ENCODE measurements at regions not wholly inside any gene's neighbourhood (a gene's known extent, or its start where the extent isn't known, plus 50 kb on each side); places are given as distances from the start of the nearest gene placed in this dataset.
"Not testable (repeated sequence)": the region's sequence is repeated elsewhere in the genome, so short reads cannot be mapped to it uniquely, and the experiment has no call there.

DNA sequence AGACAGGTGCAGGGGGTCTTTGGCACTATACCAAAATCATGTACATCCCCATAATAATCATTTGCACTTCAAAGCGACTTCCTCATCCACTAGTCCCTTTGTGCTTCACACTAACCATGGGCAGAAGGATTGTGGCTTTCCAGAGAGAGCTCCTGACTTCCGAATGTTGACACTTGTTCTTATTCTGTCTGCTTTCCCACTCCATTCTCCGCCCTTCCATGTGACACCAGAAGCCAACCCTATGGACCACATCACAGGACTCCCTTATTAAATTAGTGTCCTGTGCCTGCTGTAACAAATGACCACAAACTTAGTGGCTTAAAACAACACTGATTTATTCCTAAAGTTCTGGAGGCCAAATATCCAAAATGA, 91.6 kb downstream of the CMC2 start:
- TF ChIP-seq, protein P1, sequence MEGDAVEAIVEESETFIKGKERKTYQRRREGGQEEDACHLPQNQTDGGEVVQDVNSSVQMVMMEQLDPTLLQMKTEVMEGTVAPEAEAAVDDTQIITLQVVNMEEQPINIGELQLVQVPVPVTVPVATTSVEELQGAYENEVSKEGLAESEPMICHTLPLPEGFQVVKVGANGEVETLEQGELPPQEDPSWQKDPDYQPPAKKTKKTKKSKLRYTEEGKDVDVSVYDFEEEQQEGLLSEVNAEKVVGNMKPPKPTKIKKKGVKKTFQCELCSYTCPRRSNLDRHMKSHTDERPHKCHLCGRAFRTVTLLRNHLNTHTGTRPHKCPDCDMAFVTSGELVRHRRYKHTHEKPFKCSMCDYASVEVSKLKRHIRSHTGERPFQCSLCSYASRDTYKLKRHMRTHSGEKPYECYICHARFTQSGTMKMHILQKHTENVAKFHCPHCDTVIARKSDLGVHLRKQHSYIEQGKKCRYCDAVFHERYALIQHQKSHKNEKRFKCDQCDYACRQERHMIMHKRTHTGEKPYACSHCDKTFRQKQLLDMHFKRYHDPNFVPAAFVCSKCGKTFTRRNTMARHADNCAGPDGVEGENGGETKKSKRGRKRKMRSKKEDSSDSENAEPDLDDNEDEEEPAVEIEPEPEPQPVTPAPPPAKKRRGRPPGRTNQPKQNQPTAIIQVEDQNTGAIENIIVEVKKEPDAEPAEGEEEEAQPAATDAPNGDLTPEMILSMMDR (IDR thresholded peaks at IDR 0.05; ENCODE audit: low read depth, low read length), result no peak
- TF ChIP-seq MYC (IDR thresholded peaks at IDR 0.05; ENCODE audit: low read depth, low read length) (no peak), POLR2A (IDR thresholded peaks at IDR 0.05; ENCODE audit: extremely low read depth, insufficient read length) (no peak)
- TF ChIP-seq, protein P2, sequence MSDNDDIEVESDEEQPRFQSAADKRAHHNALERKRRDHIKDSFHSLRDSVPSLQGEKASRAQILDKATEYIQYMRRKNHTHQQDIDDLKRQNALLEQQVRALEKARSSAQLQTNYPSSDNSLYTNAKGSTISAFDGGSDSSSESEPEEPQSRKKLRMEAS (IDR thresholded peaks at IDR 0.05; ENCODE audit: low read depth, low read length), result no peak
- H3K4me3 ChIP-seq (ENCODE audit: low read depth, low read length), result no peak overlapping the region
- no peak for DNase-seq (ENCODE audit: low read depth)

DNA sequence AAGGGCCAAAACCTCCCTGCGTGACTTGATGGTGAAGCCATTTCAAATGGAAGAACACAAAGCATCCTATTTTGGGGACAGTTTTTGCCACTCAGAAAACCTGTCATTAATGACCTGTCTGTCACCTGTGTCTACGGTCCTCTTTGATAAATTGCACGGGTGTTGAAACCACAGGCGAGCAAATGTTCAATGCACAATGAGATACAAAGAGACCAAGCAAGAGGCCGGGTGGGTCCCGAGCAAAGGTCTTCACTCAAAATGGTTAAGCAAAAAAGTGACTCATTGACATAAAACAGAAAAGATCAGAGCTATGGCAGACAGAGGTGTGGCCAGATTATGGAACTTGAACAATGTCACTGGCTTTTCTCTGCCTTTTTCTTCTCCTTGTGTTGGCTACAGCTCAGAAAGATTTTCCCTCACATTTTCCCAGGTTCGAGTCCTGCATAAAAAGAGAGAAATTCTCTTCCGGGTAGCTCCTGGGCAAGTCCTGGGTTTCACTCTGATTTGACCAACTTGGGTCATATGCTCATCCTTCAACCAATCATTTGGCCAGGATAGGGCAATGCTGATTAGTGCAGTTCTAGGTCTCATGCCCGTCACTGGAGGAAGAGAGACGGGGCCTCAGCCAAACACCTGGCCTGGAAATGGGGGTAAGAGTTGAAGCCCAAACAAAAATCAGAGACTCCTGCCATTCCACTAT, 92.2 kb downstream of the CMC2 start:
- no peak overlapping the region for H3K4me3 ChIP-seq (ENCODE audit: low read depth, low read length)
- TF ChIP-seq, protein P2 (IDR thresholded peaks at IDR 0.05; ENCODE audit: low read depth, low read length), result no peak
- no peak for TF ChIP-seq POLR2A (IDR thresholded peaks at IDR 0.05; ENCODE audit: extremely low read depth, insufficient read length)
- TF ChIP-seq, protein P1 (IDR thresholded peaks at IDR 0.05; ENCODE audit: low read depth, low read length), result no peak
- TF ChIP-seq MYC (IDR thresholded peaks at IDR 0.05; ENCODE audit: low read depth, low read length), result no peak
- DNase-seq (ENCODE audit: low read depth), result no peak

- DNase-seq (ENCODE audit: low read depth), result no peak
- TF ChIP-seq, protein P2 (IDR thresholded peaks at IDR 0.05; ENCODE audit: low read depth, low read length), result no peak
Measured at GRCh38 chr16:80913397-80913796, 93.3 kb downstream of the CMC2 start.

DNA sequence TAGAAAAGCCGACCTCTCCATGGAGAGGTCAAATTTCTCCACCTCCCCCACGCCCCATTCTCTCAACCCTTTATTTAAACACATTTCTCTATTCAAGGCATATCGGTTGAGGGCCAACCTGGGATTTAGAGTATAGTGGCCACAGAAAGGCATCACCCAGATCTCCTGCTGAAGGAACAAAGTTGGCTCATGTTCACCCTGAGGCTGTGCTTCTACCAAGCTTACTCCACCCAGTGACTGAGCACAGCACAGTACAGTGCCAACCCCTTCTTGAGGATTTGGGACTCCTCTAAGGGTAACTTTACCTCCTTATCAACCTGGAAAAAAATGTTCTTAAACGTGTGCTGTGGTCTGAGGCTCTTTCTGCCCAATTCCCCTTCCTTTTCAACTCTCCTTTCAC, 94.0 kb downstream of the CMC2 start:
- TF ChIP-seq, protein P1 (IDR thresholded peaks at IDR 0.05; ENCODE audit: low read depth, low read length), result no peak
- TF ChIP-seq MYC (IDR thresholded peaks at IDR 0.05; ENCODE audit: low read depth, low read length), result no peak
- no peak for TF ChIP-seq POLR2A (IDR thresholded peaks at IDR 0.05; ENCODE audit: extremely low read depth, insufficient read length)
- TF ChIP-seq, protein P2 (IDR thresholded peaks at IDR 0.05; ENCODE audit: low read depth, low read length), result no peak
- H3K4me3 ChIP-seq (ENCODE audit: low read depth, low read length), result no peak overlapping the region
- DNase-seq (ENCODE audit: low read depth), result no peak

More at GRCh38 chr16:80913397-80913796, 93.3 kb downstream of the CMC2 start:
- H3K4me3 ChIP-seq (ENCODE audit: low read depth, low read length), result no peak overlapping the region

- H3K4me3 ChIP-seq (ENCODE audit: low read depth, low read length), result no peak overlapping the region
- TF ChIP-seq, protein P2 (IDR thresholded peaks at IDR 0.05; ENCODE audit: low read depth, low read length), result no peak
- TF ChIP-seq, protein P1 (IDR thresholded peaks at IDR 0.05; ENCODE audit: low read depth, low read length), result no peak
- TF ChIP-seq POLR2A (IDR thresholded peaks at IDR 0.05; ENCODE audit: extremely low read depth, insufficient read length) (no peak), MYC (IDR thresholded peaks at IDR 0.05; ENCODE audit: low read depth, low read length) (no peak)
- DNase-seq (ENCODE audit: low read depth), result no peak
Measured at GRCh38 chr16:80910434-80910833, 96.3 kb downstream of the CMC2 start.

DNA sequence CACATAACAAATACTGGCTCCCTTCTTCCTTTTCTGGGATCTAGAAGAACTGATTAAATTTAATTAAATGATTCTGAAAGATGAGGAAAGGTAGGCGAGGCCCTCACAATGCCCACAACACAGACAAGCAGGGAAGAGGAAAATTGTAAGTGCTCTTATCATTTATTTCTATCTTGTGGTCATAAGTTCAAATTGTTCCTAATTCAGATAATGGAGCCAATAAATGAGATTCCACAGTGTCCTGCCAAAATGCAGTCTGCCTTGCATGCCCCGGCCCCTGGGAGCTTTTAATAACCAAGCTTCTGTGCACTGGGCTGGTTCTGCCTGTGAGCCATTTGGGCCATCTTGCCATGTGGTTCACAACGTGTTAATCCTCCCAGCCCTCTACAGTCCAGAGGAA, 97.0 kb downstream of the CMC2 start:
- DNase-seq (ENCODE audit: low read depth), result no peak
- H3K4me3 ChIP-seq (ENCODE audit: low read depth, low read length), result no peak overlapping the region
- TF ChIP-seq POLR2A (IDR thresholded peaks at IDR 0.05; ENCODE audit: extremely low read depth, insufficient read length), result no peak
- TF ChIP-seq, protein P2 (IDR thresholded peaks at IDR 0.05; ENCODE audit: low read depth, low read length), result no peak
- TF ChIP-seq, protein P1 (IDR thresholded peaks at IDR 0.05; ENCODE audit: low read depth, low read length), result no peak

DNA sequence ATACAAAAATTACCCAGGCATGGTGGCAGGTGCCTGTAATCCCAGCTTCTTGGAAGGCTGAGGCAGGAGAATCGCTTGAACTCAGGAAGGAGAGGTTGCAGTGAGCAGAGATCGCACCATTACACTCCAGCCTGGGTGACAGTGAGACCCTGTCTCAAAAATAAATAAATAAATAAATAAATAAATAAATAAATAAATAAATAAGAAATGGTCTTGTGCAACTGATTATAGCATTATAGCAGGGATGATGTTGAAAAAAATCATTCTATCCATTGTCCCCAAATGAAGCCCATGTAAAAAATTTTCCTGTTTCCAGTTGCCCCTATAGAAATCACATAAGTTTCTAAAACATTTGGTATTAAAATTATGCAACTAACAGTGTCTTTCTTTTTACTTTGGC, 100.5 kb downstream of the CMC2 start:
- not testable (repeated sequence) for H3K4me3 ChIP-seq (ENCODE audit: low read depth, low read length); DNase-seq (ENCODE audit: low read depth)

All from NB4 (cell line).